HG03045 (cell line): ENCODE measurements at regions not wholly inside any gene's neighbourhood (a gene's known extent, or its start where the extent isn't known, plus 50 kb on each side); places are given as distances from the start of the nearest gene placed in this dataset.

Source experiments
- ATAC-seq: cut with Tn5 transposase; IDR thresholded peaks from one replicate; pipeline ENCODE4 v1.9.1; 2021; ENCODE audit warnings: mild to moderate bottlenecking, moderate library complexity; ENCODE audit not compliant: unreplicated experiment

GRCh38 chr20:22260506-22260905 is 323.9 kb downstream of the FOXA2 start:
- no peak for ATAC-seq

- no peak for ATAC-seq
Measured at GRCh38 chr20:22257912-22258311, 326.5 kb downstream of the FOXA2 start.

GRCh38 chr20:22248051-22248667 is 336.2 kb downstream of the FOXA2 start:
- no peak for ATAC-seq

GRCh38 chr20:22245139-22245538 is 339.2 kb downstream of the FOXA2 start:
- no peak for ATAC-seq

GRCh38 chr20:22243067-22243466 is 341.3 kb downstream of the FOXA2 start:
- ATAC-seq: no peak

GRCh38 chr20:22241609-22242008 is 342.8 kb downstream of the FOXA2 start:
- no peak for ATAC-seq

GRCh38 chr20:22232923-22233322 is 351.4 kb downstream of the FOXA2 start:
- no peak for ATAC-seq

GRCh38 chr20:22232473-22232872 is 351.9 kb downstream of the FOXA2 start:
- ATAC-seq: no peak

- no peak for ATAC-seq
Measured at GRCh38 chr20:22226849-22227700, 357.3 kb downstream of the FOXA2 start.

- ATAC-seq: no peak
Measured at GRCh38 chr20:22223236-22223635, 361.1 kb downstream of the FOXA2 start.

- no peak for ATAC-seq
Measured at GRCh38 chr20:22217712-22218352, 366.5 kb downstream of the FOXA2 start.

- ATAC-seq: no peak
Measured at GRCh38 chr20:22216984-22217383, 367.4 kb downstream of the FOXA2 start.

GRCh38 chr20:22214296-22214695 is 370.1 kb downstream of the FOXA2 start:
- ATAC-seq: no peak

- no peak for ATAC-seq
Measured at GRCh38 chr20:22213271-22213670, 371.1 kb downstream of the FOXA2 start.

- no peak for ATAC-seq
Measured at GRCh38 chr20:22207280-22207679, 377.1 kb downstream of the FOXA2 start.

- ATAC-seq: no peak
Measured at GRCh38 chr20:22204801-22205200, 379.6 kb downstream of the FOXA2 start.

- ATAC-seq: no peak
Measured at GRCh38 chr20:22182148-22182547, 402.2 kb downstream of the FOXA2 start.

GRCh38 chr20:22180244-22180643 is 404.1 kb downstream of the FOXA2 start:
- no peak for ATAC-seq

- no peak for ATAC-seq
Measured at GRCh38 chr20:22160101-22160652, 424.2 kb downstream of the FOXA2 start.

- no peak for ATAC-seq
Measured at GRCh38 chr20:22159276-22159675, 425.1 kb downstream of the FOXA2 start.

GRCh38 chr20:22127587-22127986 is 422.1 kb downstream of the PAX1 start:
- ATAC-seq: no peak
